Vagina (tissue), 2 donors: ENCODE measurements at regions not wholly inside any gene's neighbourhood (a gene's known extent, or its start where the extent isn't known, plus 50 kb on each side); places are given as distances from the start of the nearest gene placed in this dataset.

ENCODE experiments used
- CTCF ChIP-seq, 3 experiments: fragments of 450-650 bp in 2 of 3; fragments of 200-600 bp in 1 of 3; sonication (generic) in 1 of 3; IDR thresholded peaks; one replicate each; pipeline ENCODE4 v1.5.1; 2017 to 2019; ENCODE audit warnings: antibody characterized with exemption in 3 of 3, mild to moderate bottlenecking in 2 of 3, moderate library complexity in 2 of 3
- POLR2A ChIP-seq, 2 donors: fragments of 450-650 bp; IDR thresholded peaks; one replicate each; pipeline ENCODE4 v1.6.1; 2017; ENCODE audit warnings: antibody characterized with exemption in 2 of 2, mild to moderate bottlenecking in 2 of 2, moderate library complexity in 2 of 2
- POLR2AphosphoS5 ChIP-seq, 2 donors: sonication (generic); formaldehyde crosslinking; IDR thresholded peaks; one replicate each; pipeline ENCODE4 v1.9.0; 2017; ENCODE audit warnings: antibody characterized with exemption in 2 of 2, mild to moderate bottlenecking in 2 of 2, low read depth in 1 of 2; ENCODE audit not compliant: insufficient read depth in 1 of 2

GRCh38 chr10:21273400-21273968, 252.0 kb downstream of the SKIDA1 start:
- TF ChIP-seq POLR2AphosphoS5 (IDR thresholded peaks at IDR 0.05; ENCODE audit: insufficient read depth in 1 of 2, low read depth in 1 of 2) = no peak
- no peak for TF ChIP-seq CTCF (IDR thresholded peaks at IDR 0.05)
- no peak for TF ChIP-seq POLR2A (IDR thresholded peaks at IDR 0.05)
